ENCODE measurements at regions not wholly inside any gene's neighbourhood (a gene's known extent, or its start where the extent isn't known, plus 50 kb on each side); places are given as distances from the start of the nearest gene placed in this dataset.

GRCh38 chr3:188067932-188068331 is 86.0 kb upstream of the LPP start:
- H3K4me3 ChIP-seq = no peak overlapping the region
- H3K4me1 ChIP-seq (ENCODE audit: insufficient read depth) = no peaks in the 10 kb centered on the region
- TF ChIP-seq CTCF (IDR thresholded peaks at IDR 0.05) = no peak
- no peak for TF ChIP-seq EP300 (IDR thresholded peaks at IDR 0.05)
- H3K9me3 ChIP-seq = no peaks in the 10 kb centered on the region
- H3K27ac ChIP-seq = no peak overlapping the region
- intact Hi-C loops (cut with DNase I) = loop anchor here in 2 of 4 donors (5.0 kb wide), 2 partner anchors 84 to 419 kb away; partner anchors contain the start of gene LPP (in 1 of the 2)
- no peak for DNase-seq
- no peaks in the 10 kb centered on the region for H3K36me3 ChIP-seq
- no peaks in the 10 kb centered on the region for H3K27me3 ChIP-seq

- intact Hi-C loops (cut with DNase I) = loop anchor here in 2 of 4 donors (5.0 kb wide), 2 partner anchors 84 to 419 kb away; partner anchors contain the start of gene LPP (in 1 of the 2)
- Histone ChIP-seq H3K4me3 (no peak overlapping the region), H3K27ac (no peak overlapping the region), H3K9me3 (no peaks in the 10 kb centered on the region), H3K36me3 (no peaks in the 10 kb centered on the region), H3K27me3 (no peaks in the 10 kb centered on the region), H3K4me1 (ENCODE audit: insufficient read depth) (no peaks in the 10 kb centered on the region)
- TF ChIP-seq EP300 (IDR thresholded peaks at IDR 0.05) = no peak
- no peak for TF ChIP-seq POLR2A (IDR thresholded peaks at IDR 0.05)
- no peak for TF ChIP-seq CTCF (IDR thresholded peaks at IDR 0.05)
- DNase-seq = no peak
- 82 to 92% (median 87%) methylated on average over 3 of the region's 3 CpGs for WGBS, 3 donors
Observed at GRCh38 chr3:188068342-188068741, 85.6 kb upstream of the LPP start.

- TF ChIP-seq EP300 (IDR thresholded peaks at IDR 0.05) (no peak), CTCF (IDR thresholded peaks at IDR 0.05) (no peak), POLR2A (IDR thresholded peaks at IDR 0.05) (no peak)
- H3K4me3 ChIP-seq = no peak overlapping the region
- H3K27me3 ChIP-seq = no peaks in the 10 kb centered on the region
- no peak overlapping the region for H3K27ac ChIP-seq
- intact Hi-C loops (cut with DNase I) = no loop called here
- no peaks in the 10 kb centered on the region for H3K9me3 ChIP-seq
- H3K4me1 ChIP-seq (ENCODE audit: insufficient read depth) = peaks cover 1% of the 10 kb centered on the region
- no peaks in the 10 kb centered on the region for H3K36me3 ChIP-seq
- 58 to 75% (median 67%) methylated on average over 2 of the region's 2 CpGs for WGBS, 3 donors
- no peak for DNase-seq
Observed at GRCh38 chr3:188071636-188072035, 82.3 kb upstream of the LPP start.

GRCh38 chr3:188076176-188076575 is 77.8 kb upstream of the LPP start:
- Histone ChIP-seq H3K4me1 (ENCODE audit: insufficient read depth) (peaks cover 1% of the 10 kb centered on the region), H3K36me3 (no peaks in the 10 kb centered on the region), H3K27ac (no peak overlapping the region), H3K4me3 (no peak overlapping the region), H3K9me3 (no peaks in the 10 kb centered on the region), H3K27me3 (no peaks in the 10 kb centered on the region)
- WGBS, 3 donors = 47 to 72% (median 67%) methylated on average over 4 of the region's 4 CpGs
- peak in 2 of 5 donors; percentile 22 to 67 for DNase-seq
- intact Hi-C loops (cut with DNase I) = no loop called here
- peak; percentile 71 for TF ChIP-seq EP300 (IDR thresholded peaks at IDR 0.05)
- TF ChIP-seq CTCF (IDR thresholded peaks at IDR 0.05) = no peak
- TF ChIP-seq POLR2A (IDR thresholded peaks at IDR 0.05) = no peak
